Brain pericyte (primary cell): ENCODE measurements at regions not wholly inside any gene's neighbourhood (a gene's known extent, or its start where the extent isn't known, plus 50 kb on each side); places are given as distances from the start of the nearest gene placed in this dataset.
"Not testable (repeated sequence)": the region's sequence is repeated elsewhere in the genome, so short reads cannot be mapped to it uniquely, and the experiment has no call there.

Source experiments
- DNase-seq: peaks from one replicate; pipeline ENCODE4 v3.0.0-alpha.2; 2012; ENCODE audit warnings: low read depth, low spot score

DNA sequence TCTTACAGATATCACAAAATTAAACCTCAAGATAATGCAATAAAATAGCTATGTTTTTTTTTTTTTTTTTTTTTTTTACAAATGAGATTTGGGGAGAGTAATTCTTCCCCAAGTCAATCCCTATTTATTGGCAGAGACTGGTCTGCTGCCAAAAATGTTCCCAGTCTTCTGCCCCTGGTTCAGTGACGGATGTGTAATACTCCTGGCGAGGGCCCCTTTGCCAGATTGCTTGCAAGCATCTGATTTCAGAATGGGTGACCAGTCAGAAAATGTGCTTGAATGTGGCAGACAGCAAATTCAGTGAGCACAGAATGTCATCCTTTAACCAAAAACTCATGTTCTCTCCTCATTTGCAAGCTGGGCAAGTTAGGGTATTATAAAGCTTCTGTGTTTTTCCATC lies 363.8 kb upstream of the MTNR1B start:
- DNase-seq: no peak

DNA sequence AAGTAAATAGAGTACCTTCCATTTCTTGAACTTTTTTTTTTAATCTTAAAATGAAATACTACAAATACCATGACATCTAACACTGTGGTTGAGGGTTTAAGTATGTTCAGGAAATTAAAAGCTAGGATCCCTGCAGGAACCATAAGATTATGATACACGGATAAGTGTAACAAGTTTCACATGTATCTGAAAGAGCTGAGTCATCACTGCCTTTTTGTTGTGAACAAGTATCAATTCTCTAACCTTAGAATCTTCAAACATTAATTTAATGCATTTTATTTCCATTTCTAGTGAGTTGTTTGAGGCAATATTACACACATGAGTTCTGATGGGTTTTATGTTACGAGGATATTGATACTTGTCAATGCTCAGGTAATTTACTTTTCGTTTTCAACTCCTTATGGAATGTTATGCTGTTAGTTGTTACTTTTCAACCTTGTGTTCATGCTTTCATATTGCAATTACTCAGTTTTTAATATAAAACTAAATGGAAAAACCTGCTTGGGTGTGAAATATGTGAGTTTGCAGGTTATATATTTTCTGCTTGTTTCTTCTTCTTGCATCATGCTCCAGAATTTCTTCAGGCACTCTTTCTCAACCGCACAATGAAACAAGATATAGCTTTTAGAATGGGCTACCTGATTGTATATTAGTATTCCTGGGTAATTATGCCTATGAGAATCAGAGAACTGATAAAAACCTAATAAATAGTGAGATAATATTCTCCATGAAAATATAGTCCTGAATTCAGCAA lies 361.3 kb upstream of the MTNR1B start:
- DNase-seq: no peak

DNA sequence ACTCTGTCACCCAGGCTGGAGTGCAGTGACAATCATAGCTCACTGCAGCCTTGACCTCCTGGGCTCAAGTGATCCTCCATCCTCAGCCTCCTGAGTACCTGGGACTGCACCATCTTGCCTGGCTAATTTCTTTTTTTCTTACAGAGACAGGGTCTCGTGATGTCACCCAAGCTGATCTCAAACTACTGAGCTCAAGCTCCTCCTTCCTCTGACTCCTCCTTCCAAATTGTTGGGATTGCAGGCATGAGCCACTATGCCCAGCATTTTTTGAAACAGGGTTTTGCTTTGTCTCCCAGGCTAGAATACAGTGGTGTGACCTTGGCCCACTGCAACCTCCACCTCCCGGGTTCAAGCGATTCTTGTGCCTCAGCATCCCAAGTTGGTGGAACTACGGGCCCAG lies 358.3 kb upstream of the MTNR1B start:
- no peak for DNase-seq

DNA sequence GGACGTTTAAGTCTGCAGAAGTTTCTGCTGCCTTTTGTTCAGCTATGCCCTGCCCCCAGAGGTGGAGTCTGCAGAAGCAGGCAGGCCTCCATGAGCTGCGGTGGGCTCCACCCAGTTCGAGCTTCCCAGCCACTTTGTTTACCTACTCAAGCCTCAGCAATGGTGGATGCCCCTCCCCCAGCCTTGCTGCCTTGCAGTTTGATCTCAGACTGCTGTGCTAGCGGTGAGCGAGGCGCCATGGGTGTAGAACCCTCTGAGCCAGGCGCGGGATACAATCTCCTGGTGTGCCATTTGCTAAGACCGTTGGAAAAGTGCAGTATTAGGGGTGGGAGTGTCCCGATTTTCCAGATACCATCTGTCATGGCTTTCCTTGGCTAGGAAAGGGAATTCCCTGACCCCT lies 351.4 kb upstream of the MTNR1B start:
- DNase-seq: not testable (repeated sequence)

DNA sequence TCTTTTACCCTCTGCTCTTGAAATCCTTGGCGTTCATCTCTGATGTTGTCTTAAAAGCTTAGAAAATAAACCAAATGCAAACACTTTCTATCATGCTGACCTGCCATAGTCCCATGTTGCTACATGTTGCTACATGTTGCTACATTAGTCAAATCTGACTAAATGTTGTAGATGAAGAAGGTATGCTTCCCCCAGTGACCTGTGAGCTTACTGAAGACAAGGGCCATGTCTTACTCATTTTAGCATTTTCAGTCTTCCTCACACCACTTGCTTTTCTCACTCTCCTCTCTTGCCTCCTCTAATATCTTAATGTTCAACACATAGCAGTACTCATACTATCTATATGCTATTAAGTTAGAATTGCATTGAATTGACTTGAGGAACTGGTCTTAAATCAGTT lies 346.4 kb upstream of the MTNR1B start:
- no peak for DNase-seq

DNA sequence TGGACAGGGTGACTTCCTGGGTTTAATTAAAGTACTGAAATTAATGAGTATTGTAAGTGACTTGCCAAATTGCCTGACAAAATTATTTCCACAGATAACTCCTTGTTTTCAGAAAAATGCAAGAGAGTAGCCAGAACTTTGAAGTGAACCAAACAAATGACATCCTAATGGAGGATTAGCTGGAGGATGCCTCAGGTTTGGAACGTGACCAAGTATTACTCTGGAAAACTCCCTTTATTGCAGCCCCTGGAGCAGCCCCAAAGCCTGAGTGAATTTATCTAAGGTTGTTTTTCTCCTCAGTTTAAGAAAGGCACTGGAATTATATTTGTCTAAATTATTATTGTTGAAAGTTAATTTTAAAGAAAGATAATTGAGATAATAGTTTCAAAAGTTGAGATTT lies 343.6 kb upstream of the MTNR1B start:
- no peak for DNase-seq

DNA sequence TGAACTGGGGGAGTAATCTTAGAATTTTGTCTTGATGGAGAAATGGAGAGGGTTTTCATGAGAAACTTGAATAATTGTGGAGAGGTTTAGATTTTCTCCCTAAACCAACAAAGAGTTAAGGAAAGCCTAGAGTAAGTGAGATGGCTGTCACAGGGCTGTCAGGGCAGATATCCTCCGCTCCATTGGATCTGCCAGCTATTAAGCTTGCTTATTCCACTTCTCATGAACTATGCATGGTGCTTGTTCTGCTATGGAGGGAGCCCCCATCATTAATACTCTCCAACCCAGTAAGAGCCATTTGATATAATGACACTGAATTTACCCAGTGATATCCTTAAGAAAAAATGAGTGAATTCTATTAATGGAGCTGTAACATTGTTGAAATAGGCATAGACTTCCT lies 342.8 kb upstream of the MTNR1B start:
- DNase-seq: no peak

DNA sequence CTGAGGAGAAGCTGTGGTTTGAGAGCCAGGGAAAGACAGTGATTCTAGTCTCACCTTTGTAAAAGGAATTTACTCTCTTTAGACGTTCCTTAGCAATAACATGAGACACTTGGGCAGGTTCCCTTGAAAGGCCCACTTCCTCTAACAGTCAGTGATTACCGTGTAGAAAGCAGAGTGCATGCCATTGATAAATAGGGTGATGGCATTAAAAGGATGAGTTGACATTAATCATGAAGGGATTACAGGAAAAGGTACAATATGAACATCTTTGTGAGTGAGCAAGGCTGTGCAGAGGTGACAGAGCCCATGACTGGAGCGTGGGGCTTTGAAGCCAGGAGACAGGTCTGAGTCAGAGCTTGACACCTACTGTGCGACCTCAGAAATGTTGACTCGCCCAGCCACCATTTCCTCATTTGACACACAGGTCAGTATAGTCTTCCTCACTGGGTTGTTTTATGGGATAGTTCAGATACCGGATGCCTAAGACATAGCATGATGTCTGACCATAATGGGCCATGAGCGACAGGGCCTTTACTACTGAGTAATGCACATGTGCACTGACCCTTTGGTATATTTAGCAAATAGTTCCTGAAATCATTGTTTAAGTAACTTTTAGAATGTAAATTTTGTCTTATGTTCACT lies 341.7 kb upstream of the MTNR1B start:
- peak; percentile 6 for DNase-seq

DNA sequence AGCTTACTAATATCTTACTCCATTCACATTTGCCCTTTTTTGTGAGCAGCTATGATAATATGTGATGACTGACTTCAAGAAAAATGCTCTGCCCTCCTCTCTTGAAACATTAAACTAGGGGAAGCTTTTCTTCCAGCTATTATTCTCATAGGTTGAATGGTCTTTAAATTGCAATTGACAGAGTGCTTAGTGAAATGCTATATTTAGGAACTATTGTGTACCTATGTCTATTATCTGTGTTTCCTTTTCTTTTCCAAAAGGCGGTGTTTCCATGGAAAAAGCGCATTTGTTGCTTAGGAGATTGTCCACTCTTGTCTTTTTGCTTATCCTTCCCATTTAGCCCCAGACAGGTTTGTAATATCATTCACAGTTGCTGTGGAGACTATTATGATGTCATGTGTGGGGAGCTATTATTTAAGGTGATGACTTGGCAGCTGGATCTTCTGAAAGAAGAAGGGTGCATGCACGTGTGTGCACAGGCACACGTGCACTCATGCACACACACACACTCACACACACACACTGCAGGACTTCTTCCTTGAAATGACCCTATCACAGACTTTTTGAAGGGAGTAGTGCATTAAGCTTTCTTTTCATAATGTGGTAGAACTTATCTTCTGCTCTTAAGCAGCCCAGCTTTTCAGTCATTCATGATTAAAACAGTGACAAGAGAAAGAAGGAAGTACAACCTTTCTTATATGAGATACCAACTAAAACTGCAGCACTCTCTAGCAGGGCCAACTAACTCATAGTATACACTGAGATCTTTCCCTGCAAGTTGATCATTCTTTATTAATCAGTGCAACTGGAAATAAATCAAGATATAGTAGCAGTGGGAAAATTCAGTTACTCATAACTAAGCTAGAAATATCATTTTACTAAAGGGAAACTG lies 340.8 kb upstream of the MTNR1B start:
- no peak for DNase-seq

DNA sequence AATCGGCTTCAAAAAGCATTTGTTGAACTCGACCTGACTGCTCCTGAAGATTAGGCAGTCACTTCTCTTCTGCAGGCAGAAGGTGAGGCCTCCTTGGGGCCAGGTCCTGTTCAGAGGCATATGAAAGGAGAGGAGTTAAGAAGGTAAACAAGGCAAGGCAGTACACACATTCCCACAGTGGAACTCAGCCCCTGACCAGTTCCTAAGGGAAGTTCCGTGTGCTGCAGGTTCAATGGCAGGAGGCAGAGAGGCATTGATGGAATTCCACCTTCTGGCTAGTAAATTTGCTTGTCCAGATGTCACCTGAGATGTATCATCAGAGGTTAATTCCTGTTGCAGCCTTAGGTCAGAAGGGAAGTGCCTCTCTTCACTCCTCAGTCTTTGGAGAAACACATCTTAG lies 337.0 kb upstream of the MTNR1B start:
- DNase-seq: no peak

DNA sequence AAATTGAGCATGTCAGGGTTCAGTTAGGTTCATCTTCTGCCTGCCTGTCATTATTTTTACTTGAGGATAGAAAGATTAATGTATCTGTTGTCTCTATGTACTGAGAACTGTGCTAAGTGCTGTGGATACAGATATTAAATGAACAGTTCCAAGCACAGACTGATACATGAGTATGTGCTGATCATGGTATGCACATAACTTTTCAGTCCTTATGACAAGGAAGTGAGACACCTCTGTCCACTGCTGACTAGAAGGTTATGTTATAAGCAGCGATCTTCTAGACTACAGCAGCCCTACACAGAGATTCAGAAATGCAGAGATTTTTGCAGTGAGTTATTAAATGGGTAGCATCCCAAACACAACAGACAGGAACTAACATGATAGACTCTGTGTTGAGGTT lies 335.6 kb upstream of the MTNR1B start:
- no peak for DNase-seq

DNA sequence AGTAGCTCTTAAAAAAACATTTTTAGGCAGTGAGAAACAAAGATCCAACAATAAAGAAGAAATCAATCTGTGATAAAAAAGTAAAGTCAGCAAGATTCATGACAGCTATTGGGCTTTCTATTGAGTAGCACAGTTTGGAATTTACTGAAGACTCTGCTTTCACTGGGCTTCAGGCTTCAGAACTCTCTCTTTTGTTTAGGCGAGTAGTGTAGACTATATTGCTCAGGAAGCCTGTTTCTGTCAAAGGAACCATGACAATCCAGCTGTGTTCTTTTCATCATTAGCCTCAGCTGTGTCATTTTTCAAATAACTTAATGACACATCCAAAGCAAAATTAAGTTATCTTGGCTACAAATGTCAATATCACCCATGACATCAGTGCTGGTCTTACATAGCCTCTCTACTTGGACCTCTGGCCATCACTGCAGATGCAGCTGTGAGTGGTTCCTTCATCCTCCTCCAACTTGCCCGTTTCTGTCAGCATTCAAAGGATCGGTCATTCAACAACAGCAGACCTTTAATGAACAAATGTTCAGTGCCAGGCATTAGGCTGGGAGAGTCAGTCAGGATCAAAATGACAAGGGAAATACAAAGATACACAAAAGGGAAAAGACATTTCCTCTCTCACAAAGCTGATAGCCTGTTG lies 332.8 kb upstream of the MTNR1B start:
- DNase-seq: no peak

DNA sequence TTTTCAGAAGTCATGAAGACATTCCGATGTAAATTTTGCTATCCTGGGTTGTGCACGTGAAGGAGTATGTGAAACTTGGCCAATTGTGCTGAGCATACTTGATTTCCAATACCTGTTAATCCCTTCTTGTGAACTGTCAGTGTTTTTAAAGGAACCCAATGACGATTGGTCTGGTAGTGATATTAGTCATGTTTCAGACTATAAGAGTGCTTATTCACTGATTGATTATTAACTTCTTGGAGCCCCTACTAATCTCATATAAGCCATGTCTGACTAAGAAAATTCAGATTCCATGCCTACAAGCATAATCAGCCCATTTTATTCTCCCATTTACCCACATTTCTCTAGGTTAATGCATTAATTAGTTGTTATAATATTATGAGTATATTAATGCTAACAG lies 330.8 kb upstream of the MTNR1B start:
- DNase-seq: no peak

DNA sequence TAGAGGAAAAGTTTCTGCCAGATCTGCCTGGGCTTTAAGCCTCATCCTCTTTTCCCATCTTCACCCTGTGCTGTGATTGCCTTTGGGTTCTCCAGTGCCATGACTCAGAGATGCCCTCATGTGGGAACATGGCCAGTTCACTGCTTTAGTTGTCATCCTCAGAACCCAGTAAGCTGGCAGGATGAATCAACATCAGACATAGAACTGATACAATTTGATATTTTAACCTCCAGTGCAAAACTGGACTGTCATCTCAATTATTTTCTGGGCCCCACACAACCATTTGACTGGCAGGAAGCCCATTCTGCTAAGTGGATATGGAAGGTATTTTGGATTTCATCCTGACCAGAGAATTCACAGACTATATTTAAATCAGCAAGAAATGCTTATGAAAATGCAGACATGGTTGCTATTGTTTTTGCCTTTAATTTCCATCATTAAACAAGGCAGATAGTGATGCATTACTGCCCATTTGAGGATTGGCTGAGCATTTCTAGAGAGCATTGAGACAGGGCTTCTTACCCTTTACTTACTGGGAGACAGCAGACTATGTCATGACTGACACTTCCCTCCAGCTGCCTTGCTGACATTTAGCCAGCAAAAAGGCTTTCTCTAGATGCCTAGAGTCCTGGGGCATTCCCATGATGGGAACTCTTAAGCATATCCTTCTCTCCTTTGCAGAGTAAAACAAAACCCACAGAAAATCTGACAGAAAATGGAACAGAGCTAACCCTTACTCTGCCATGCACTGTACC lies 327.1 kb upstream of the MTNR1B start:
- DNase-seq: no peak

DNA sequence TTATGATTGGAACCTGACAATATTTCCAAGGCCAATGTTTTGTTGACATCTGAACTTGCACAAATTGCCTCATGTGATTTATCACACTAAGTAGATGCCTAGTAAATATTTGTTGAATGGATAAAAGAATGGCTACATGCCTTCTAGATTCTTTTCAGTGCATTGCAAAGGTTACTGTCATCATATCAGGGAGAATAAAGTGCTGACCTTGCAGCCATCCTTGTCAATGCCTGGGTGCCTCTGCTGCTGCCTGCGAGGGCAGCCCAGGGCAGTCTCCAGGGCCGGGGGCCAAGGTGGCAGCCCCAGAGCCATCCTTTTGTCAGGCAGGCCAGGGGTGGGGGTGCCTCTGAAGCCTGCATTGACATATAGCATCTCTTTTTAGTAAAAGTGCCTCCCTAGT lies 325.6 kb upstream of the MTNR1B start:
- no peak for DNase-seq

DNA sequence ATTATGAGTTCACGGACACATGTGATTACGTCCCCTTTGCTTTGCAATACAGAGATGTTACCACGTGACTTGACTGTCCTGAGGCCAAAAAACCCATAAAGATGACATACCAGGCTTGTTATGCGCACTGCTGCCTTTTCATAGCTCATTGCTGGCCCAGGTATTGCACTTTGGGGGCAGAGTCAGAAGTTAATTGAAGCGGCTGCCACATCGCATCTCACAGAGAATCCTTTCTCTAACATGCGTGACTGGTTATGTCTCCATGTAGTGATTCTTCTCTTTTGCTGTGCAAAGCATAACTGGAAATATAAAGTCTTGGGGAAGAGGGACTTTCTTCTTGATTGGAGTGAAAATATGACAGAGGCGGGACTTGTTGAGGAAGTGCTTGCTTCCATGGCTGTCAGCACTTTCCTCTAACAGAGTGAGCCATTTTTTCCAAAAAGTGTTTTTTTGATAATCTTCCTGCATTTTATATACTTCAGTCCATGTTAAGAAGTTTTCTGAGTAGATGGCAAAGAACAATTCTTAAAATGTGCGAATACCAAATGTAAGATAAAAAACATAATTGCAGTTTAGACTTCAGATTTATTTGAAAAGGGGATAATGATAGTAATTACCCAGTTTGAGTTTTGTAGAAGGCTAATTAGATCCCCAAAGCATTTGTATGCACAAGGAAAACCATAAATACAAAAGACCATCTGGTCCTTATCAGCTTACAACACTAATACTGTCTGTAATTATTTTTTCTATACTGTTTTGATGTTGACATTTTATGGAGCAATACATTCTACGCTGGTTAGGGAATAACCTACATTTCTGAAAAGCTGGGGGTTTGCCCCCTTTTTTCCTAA lies 324.6 kb upstream of the MTNR1B start:
- DNase-seq: no peak

DNA sequence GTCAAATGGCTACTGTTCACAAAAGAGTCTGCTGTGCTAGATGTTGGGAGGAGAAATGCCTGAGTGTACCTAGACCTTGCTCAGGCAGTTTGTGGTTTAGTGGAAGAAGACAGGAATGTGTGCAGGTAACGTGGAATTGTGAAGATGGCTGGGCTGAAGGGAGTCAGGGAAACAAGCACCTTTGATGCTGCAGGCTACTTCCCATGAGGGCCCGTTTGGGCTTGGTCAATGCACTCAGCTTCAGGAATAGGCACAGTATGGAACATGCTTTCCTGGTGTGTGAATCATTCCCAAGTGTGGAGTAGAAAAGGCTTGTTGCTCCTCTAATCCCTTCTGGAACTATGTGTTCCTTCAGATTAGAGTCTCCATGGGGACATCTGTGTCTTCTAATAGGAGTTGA lies 318.3 kb upstream of the MTNR1B start:
- no peak for DNase-seq

DNA sequence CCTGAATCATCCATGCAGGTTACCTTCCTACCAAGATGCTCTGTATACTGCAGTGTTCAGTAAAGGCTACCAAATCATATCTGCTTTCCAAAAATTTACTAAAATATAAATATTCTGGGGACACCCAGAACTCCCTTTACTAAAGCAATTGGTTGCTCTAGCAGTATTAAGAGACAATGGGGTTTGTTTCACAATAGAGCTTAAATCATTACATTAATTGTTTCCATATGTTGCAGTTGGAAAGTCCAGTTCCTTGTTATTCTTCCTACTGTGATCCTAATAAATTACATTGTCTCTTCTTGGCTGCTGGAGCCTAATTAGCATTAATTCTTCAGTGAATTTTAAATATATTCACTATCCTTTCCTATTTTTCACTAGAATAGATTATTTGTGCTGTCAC lies 316.0 kb upstream of the MTNR1B start:
- no peak for DNase-seq

DNA sequence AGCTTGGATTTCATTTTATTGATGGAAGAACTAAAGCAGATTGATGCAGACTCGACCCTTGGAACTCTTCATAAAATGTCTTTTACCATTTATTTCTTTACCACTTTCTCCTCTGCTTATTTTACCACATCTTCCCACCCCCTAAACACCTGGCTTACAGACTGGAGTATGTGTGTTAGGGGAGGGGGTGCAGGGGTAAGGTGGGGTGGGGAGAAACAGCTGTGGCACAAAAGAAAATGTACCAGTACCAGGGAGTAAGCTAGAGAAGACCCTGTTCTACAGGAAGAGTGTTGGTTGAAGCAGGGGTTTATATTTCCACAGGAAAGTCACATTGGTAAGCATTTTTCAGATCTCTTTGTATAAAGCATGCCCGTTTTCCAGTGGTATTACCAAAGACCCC lies 312.7 kb upstream of the MTNR1B start:
- DNase-seq: no peak

DNA sequence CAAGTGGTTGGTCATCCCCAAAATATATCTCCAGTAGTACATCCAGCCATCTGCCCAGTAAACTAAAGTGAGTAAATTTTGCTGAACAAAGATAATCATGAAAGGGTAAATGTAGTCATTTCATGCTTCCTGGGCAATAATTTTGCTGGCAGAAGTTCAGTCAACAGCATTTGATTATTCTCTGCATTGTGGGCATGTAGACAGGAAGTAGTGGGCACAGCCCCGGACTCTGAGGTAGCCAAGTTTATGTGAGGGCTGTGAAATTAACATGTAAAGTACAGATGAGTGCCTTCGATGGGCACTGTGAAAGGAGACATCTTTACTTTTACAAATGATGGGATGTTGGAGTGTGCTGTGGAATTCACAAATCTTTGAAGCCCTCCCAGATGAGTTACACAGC lies 312.2 kb upstream of the MTNR1B start:
- no peak for DNase-seq
